Neuronal stem cell (in vitro differentiated cells): ENCODE measurements at regions not wholly inside any gene's neighbourhood (a gene's known extent, or its start where the extent isn't known, plus 50 kb on each side); places are given as distances from the start of the nearest gene placed in this dataset.

Experiments used
- DNase-seq: peaks from one replicate; pipeline ENCODE4 v3.0.0-alpha.2; 2013; ENCODE audit warnings: low spot score
- H2AFZ ChIP-seq: one replicate; pipeline ENCODE4 v1.6.1; 2013; ENCODE audit warnings: mild to moderate bottlenecking, low read length, inconsistent platforms
- H2AK5ac ChIP-seq: 2 replicates; pipeline ENCODE4 v1.6.1; 2013; ENCODE audit warnings: low read depth, mild to moderate bottlenecking, inconsistent platforms, low read length, moderate library complexity, mixed read lengths
- H2BK120ac ChIP-seq: 2 replicates; pipeline ENCODE4 v1.6.1; 2013; ENCODE audit warnings: low read depth, mild to moderate bottlenecking, inconsistent platforms, low read length, moderate library complexity, mixed read lengths
- H2BK12ac ChIP-seq: one replicate; pipeline ENCODE4 v1.6.1; 2013; ENCODE audit warnings: low read length, inconsistent platforms
- H2BK15ac ChIP-seq: 2 replicates; pipeline ENCODE4 v1.6.1; 2013; ENCODE audit warnings: mild to moderate bottlenecking, low read length, inconsistent platforms, mixed read lengths
- H2BK5ac ChIP-seq: one replicate; pipeline ENCODE4 v1.6.1; 2013; ENCODE audit warnings: inconsistent platforms, mild to moderate bottlenecking, low read length, moderate library complexity
- H3K14ac ChIP-seq: one replicate; pipeline ENCODE4 v1.6.1; 2013; ENCODE audit warnings: low read length, inconsistent platforms
- H3K18ac ChIP-seq: 2 replicates; pipeline ENCODE4 v1.6.1; 2013; ENCODE audit warnings: low read length, inconsistent platforms
- H3K23ac ChIP-seq: 2 replicates; pipeline ENCODE4 v1.6.1; 2013; ENCODE audit warnings: low read depth, mild to moderate bottlenecking, mixed read lengths, low read length, inconsistent platforms; ENCODE audit not compliant: poor library complexity
- H3K27ac ChIP-seq: replicated peaks from 3 replicates; pipeline ENCODE4 v1.5.1; 2013; ENCODE audit warnings: low read length, inconsistent platforms
- H3K27me3 ChIP-seq, 3 experiments: 2 replicates each; pipeline ENCODE4 v1.6.1; 2013; ENCODE audit warnings: low read length in 3 of 3, mild to moderate bottlenecking in 2 of 3, inconsistent platforms in 1 of 3, low read depth in 1 of 3, mixed read lengths in 1 of 3, moderate library complexity in 1 of 3; ENCODE audit not compliant: control insufficient read depth in 3 of 3, insufficient read depth in 3 of 3
- H3K36me3 ChIP-seq, 2 donors: replicated peaks in 1 of 2; 2 replicates each; pipeline ENCODE4 v1.6.1; 2013; ENCODE audit warnings: low read length in 2 of 2; ENCODE audit not compliant: control insufficient read depth in 2 of 2, insufficient read depth in 2 of 2
- H3K4ac ChIP-seq: 2 replicates; pipeline ENCODE4 v1.6.1; 2013; ENCODE audit warnings: inconsistent platforms, mild to moderate bottlenecking, low read length, moderate library complexity
- H3K4me1 ChIP-seq, 2 donors: 1 replicate in 1 of 2; 2 replicates in 1 of 2; pipeline ENCODE4 v1.6.1; 2013; ENCODE audit warnings: low read length in 2 of 2, low read depth in 1 of 2; ENCODE audit not compliant: control insufficient read depth in 2 of 2, insufficient read depth in 1 of 2
- H3K4me2 ChIP-seq: one replicate; pipeline ENCODE4 v1.6.1; 2013; ENCODE audit warnings: mild to moderate bottlenecking, low read length, inconsistent platforms; ENCODE audit not compliant: insufficient read depth, poor library complexity, severe bottlenecking
- H3K4me3 ChIP-seq, 2 donors: 2 replicates each; pipeline ENCODE4 v1.5.1; 2013; ENCODE audit warnings: low read length in 2 of 2, mild to moderate bottlenecking in 2 of 2, inconsistent platforms in 1 of 2, moderate library complexity in 1 of 2
- H3K79me1 ChIP-seq: one replicate; pipeline ENCODE4 v1.6.1; 2013; ENCODE audit warnings: low read depth, mild to moderate bottlenecking, inconsistent platforms, low read length, moderate library complexity
- H3K9ac ChIP-seq: one replicate; pipeline ENCODE4 v1.6.1; 2013; ENCODE audit warnings: mild to moderate bottlenecking, low read depth, low read length, inconsistent platforms; ENCODE audit not compliant: poor library complexity
- H3K9me3 ChIP-seq, 2 donors: replicated peaks in 1 of 2; 2 replicates each; pipeline versions ENCODE3 to v1.6.1; 2013; ENCODE audit warnings: low read length in 2 of 2, mild to moderate bottlenecking in 2 of 2, inconsistent platforms in 1 of 2, low read depth in 1 of 2, mixed read lengths in 1 of 2, moderate library complexity in 1 of 2; ENCODE audit not compliant: control insufficient read depth in 2 of 2, insufficient read depth in 1 of 2
- H4K8ac ChIP-seq: one replicate; pipeline ENCODE4 v1.6.1; 2013; ENCODE audit warnings: low read depth, mild to moderate bottlenecking, inconsistent platforms, low read length, moderate library complexity
- H4K91ac ChIP-seq: one replicate; pipeline ENCODE4 v1.6.1; 2013; ENCODE audit warnings: low read length, low read depth, mild to moderate bottlenecking, inconsistent platforms; ENCODE audit not compliant: poor library complexity
- WGBS, 2 donors: extraction: QIAGEN DNeasy Blood & Tissue Kit; methylation state at CpG; one replicate each; pipeline ENCODE4 v1.1.7; 2013; ENCODE audit warnings: missing lambda C conversion rate in 2 of 2, mixed read lengths in 1 of 2; ENCODE audit not compliant: insufficient read length in 2 of 2, insufficient replicate concordance in 1 of 2; ENCODE audit errors: extremely low coverage in 2 of 2; 5-methylcytosine and 5-hydroxymethylcytosine counted together

DNA sequence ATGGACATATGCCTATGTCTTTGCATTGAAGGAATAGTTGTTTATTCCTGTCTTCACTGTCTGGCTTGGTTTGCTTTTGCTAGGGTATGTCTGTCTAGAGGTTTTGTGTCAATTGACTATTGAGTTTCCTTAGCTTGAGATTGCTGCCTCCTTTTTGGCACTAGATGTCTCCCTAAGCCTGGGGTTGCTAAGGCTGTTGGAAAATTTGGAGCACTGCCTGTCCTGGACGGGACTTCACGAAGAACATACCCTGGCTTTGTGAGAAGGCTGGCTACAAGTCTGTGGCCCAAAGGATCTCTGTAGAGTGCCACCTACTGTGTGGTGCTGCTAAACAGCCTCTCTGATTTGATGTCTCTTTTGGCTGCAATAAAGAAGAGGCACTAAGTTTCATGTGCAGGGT, 183.8 kb upstream of the NUDT10 start:
- no peak overlapping the region for H3K18ac ChIP-seq
- no peak overlapping the region for H3K4me2 ChIP-seq
- DNase-seq, result no peak
- no peak overlapping the region for H2BK15ac ChIP-seq
- no peak overlapping the region for H2AFZ ChIP-seq
- no peak overlapping the region for H3K27ac ChIP-seq
- no peak overlapping the region for H2BK120ac ChIP-seq
- H4K8ac ChIP-seq, result no peak overlapping the region
- no peak overlapping the region for H3K14ac ChIP-seq
- no peak overlapping the region for H2AK5ac ChIP-seq
- H2BK5ac ChIP-seq, result no peak overlapping the region
- H3K36me3 ChIP-seq, result no peaks in the 10 kb centered on the region
- H3K9me3 ChIP-seq, result no peaks in the 10 kb centered on the region
- H3K4me3 ChIP-seq, result no peak overlapping the region
- no peak overlapping the region for H2BK12ac ChIP-seq
- H3K79me1 ChIP-seq, result no peaks in the 10 kb centered on the region
- no peak overlapping the region for H3K4ac ChIP-seq
- H3K9ac ChIP-seq, result no peak overlapping the region
- H4K91ac ChIP-seq, result no peak overlapping the region
- no peaks in the 10 kb centered on the region for H3K27me3 ChIP-seq
- no peaks in the 10 kb centered on the region for H3K4me1 ChIP-seq
- no peak overlapping the region for H3K23ac ChIP-seq
- WGBS, 2 donors, result no CpG with 5 or more reads among the region's 2 CpGs

DNA sequence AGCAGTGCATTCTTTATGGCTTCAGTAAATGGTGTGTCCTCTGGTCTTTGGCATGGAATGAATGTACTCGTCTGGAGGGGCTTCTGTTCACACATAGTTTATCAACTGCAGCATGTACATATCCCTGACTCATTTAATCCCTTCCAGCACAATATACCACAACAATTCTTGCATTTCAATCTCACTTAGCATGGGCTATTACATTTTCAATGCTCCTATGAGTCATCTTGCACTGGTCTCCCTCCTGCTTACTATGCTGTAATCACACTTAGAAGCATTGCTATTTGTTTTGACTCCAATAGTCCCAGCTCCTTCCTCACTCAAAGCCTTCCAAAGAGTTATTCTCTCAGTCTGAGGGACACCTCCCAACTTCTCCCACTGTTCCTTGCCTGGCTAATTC, 180.9 kb upstream of the NUDT10 start:
- WGBS, 2 donors, result no CpG with 5 or more reads among the region's 1 CpG
- Histone ChIP-seq H2AK5ac (no peak overlapping the region), H3K4me2 (no peak overlapping the region), H3K79me1 (no peaks in the 10 kb centered on the region), H3K9me3 (no peaks in the 10 kb centered on the region), H2BK120ac (no peak overlapping the region), H3K27ac (no peak overlapping the region), H3K36me3 (no peaks in the 10 kb centered on the region), H3K9ac (no peak overlapping the region), H3K27me3 (no peaks in the 10 kb centered on the region), H3K14ac (no peak overlapping the region), H3K4ac (no peak overlapping the region), H3K4me1 (no peaks in the 10 kb centered on the region), H3K18ac (no peak overlapping the region), H3K23ac (no peak overlapping the region), H2BK15ac (no peak overlapping the region), H2BK12ac (no peak overlapping the region), H4K8ac (no peak overlapping the region), H4K91ac (no peak overlapping the region), H2BK5ac (no peak overlapping the region), H2AFZ (no peak overlapping the region), H3K4me3 (no peak overlapping the region)
- DNase-seq, result no peak

DNA sequence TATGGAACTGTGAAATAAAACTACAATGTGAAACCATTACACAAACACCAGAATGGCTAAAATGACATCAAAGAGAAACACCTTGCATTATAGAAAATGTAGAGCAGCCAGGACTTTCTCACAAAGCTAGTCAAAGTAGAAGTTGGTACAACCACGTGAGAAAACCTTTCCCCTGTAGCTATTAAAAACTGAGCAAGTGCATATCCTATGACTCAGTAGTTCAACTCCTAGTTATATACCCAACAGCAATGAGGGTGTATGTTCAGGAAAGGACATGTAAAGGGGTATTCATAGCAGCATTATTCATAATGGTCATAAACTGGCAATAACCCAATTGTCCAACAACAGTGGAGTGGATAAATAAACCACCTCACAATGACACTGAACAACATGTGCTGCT, 177.5 kb upstream of the NUDT10 start:
- Histone ChIP-seq H2AK5ac (no peak overlapping the region), H3K27me3 (no peaks in the 10 kb centered on the region), H3K4me2 (no peak overlapping the region), H3K4ac (no peak overlapping the region), H3K23ac (no peak overlapping the region), H2AFZ (no peak overlapping the region), H3K9me3 (no peaks in the 10 kb centered on the region), H3K27ac (no peak overlapping the region), H3K4me1 (no peaks in the 10 kb centered on the region), H3K9ac (no peak overlapping the region), H4K91ac (no peak overlapping the region), H3K79me1 (no peaks in the 10 kb centered on the region), H3K18ac (no peak overlapping the region), H2BK120ac (no peak overlapping the region), H4K8ac (no peak overlapping the region), H2BK5ac (no peak overlapping the region), H3K4me3 (no peak overlapping the region), H3K36me3 (no peaks in the 10 kb centered on the region), H2BK15ac (no peak overlapping the region), H2BK12ac (no peak overlapping the region), H3K14ac (no peak overlapping the region)
- WGBS, 2 donors, result no CpG with 5 or more reads among the region's 1 CpG
- DNase-seq, result no peak

DNA sequence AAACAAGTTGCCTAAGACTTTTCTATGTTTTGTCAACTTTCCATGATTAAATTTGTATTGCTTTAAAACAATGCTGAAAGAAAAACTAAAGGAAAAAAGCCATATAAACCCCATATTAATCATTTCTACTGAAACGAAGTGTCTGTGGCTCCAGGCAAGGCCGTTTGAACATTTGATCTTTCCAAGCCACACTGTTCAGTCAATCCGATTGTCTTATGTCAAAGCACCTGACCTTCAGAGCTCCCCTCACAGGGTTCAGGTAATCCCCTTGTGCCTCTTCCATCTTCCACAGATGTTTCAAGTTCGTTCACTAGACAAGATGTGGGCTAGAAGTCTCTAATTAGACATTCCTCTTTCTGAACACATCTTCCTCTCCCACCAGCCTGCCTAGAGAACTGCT, 177.1 kb upstream of the NUDT10 start:
- Histone ChIP-seq H3K4me1 (no peaks in the 10 kb centered on the region), H3K9me3 (no peaks in the 10 kb centered on the region), H3K27ac (no peak overlapping the region), H3K4me3 (no peak overlapping the region), H3K36me3 (no peaks in the 10 kb centered on the region), H3K18ac (no peak overlapping the region), H4K8ac (no peak overlapping the region), H2AFZ (no peak overlapping the region), H3K79me1 (no peaks in the 10 kb centered on the region), H3K27me3 (no peaks in the 10 kb centered on the region), H3K4ac (no peak overlapping the region), H2BK5ac (no peak overlapping the region), H2BK15ac (no peak overlapping the region), H2BK12ac (no peak overlapping the region), H3K14ac (no peak overlapping the region), H3K23ac (no peak overlapping the region), H2AK5ac (no peak overlapping the region), H2BK120ac (no peak overlapping the region), H4K91ac (no peak overlapping the region), H3K4me2 (no peak overlapping the region), H3K9ac (no peak overlapping the region)
- no CpG with 5 or more reads among the region's 4 CpGs for WGBS, 2 donors
- DNase-seq, result no peak
